MM.1S (cell line): ENCODE measurements at regions not wholly inside any gene's neighbourhood (a gene's known extent, or its start where the extent isn't known, plus 50 kb on each side); places are given as distances from the start of the nearest gene placed in this dataset.

Experiments
- DNase-seq: peaks from one replicate; pipeline ENCODE4 v3.0.0-alpha.2; 2015
- H2AFZ ChIP-seq: fragments of 300-600 bp; sonication (generic); 2 replicates; pipeline ENCODE4 v1.6.0; 2016; ENCODE audit warnings: antibody characterized with exemption, low read length
- H3F3A ChIP-seq: fragments of 300-600 bp; sonication (generic); 2 replicates; pipeline ENCODE4 v1.6.1; 2016; ENCODE audit warnings: mild to moderate bottlenecking, antibody characterized with exemption, low read length, moderate library complexity, mixed read lengths; ENCODE audit not compliant: insufficient read depth
- H3K27ac ChIP-seq: fragments of 300-600 bp; sonication (generic); 2 replicates; pipeline ENCODE4 v1.5.1; 2016; ENCODE audit warnings: mild to moderate bottlenecking, low read length
- H3K27me3 ChIP-seq: fragments of 300-600 bp; sonication (generic); replicated peaks from 2 replicates; pipeline ENCODE4 v1.6.0; 2016; ENCODE audit warnings: low read length; ENCODE audit not compliant: insufficient read depth
- H3K36me3 ChIP-seq: fragments of 300-600 bp; sonication (generic); replicated peaks from 2 replicates; pipeline ENCODE4 v1.6.1; 2016; ENCODE audit warnings: mild to moderate bottlenecking, low read length, mixed read lengths; ENCODE audit not compliant: insufficient read depth
- H3K4me1 ChIP-seq: fragments of 300-600 bp; sonication (generic); 2 replicates; pipeline ENCODE4 v1.6.1; 2016; ENCODE audit warnings: low read length, mixed read lengths
- H3K4me2 ChIP-seq: fragments of 300-600 bp; sonication (generic); 2 replicates; pipeline ENCODE4 v1.6.0; 2016; ENCODE audit warnings: low read depth, low read length
- H3K4me3 ChIP-seq: fragments of 300-600 bp; sonication (generic); 2 replicates; pipeline ENCODE4 v1.5.1; 2016; ENCODE audit warnings: low read length, mixed read lengths
- H3K79me2 ChIP-seq: fragments of 300-600 bp; sonication (generic); 2 replicates; pipeline ENCODE4 v1.6.1; 2016; ENCODE audit warnings: mixed run types, low read length, mixed read lengths
- H3K9ac ChIP-seq: fragments of 300-600 bp; sonication (generic); 2 replicates; pipeline ENCODE4 v1.6.1; 2016; ENCODE audit warnings: low read length, mixed read lengths
- H3K9me2 ChIP-seq: fragments of 300-600 bp; sonication (generic); replicated peaks from 2 replicates; pipeline ENCODE4 v1.6.1; 2016; ENCODE audit warnings: mild to moderate bottlenecking, low read length, mixed read lengths; ENCODE audit not compliant: insufficient read depth
- H3K9me3 ChIP-seq: fragments of 300-600 bp; sonication (generic); replicated peaks from 2 replicates; pipeline ENCODE4 v1.6.1; 2016; ENCODE audit warnings: mild to moderate bottlenecking, low read length, mixed read lengths; ENCODE audit not compliant: insufficient read depth
- H4K20me1 ChIP-seq: fragments of 300-600 bp; sonication (generic); 2 replicates; pipeline ENCODE4 v1.6.1; 2016; ENCODE audit warnings: mild to moderate bottlenecking, low read length, moderate library complexity, mixed read lengths; ENCODE audit not compliant: insufficient read depth
- CTCF ChIP-seq: fragments of 300-600 bp; sonication (generic); IDR thresholded peaks from 2 replicates; pipeline ENCODE4 v1.5.1; 2016; ENCODE audit warnings: antibody characterized with exemption, low read length, mixed read lengths
- EZH2 ChIP-seq: fragments of 300-600 bp; sonication (generic); optimal IDR thresholded peaks from 2 replicates; pipeline ENCODE3; 2017; ENCODE audit warnings: low read depth, mild to moderate bottlenecking, antibody characterized with exemption, low read length, mixed read lengths
- EZH2phosphoT487 ChIP-seq: fragments of 300-600 bp; sonication (generic); IDR thresholded peaks from 2 replicates; pipeline ENCODE4 v1.6.1; 2018; ENCODE audit warnings: antibody characterized with exemption, low read length

- Histone ChIP-seq H3K79me2 (no peaks in the 10 kb centered on the region), H3K27me3 (no peaks in the 10 kb centered on the region), H3K9me2 (no peaks in the 10 kb centered on the region), H3K9ac (no peak overlapping the region), H4K20me1 (no peaks in the 10 kb centered on the region), H3K4me3 (no peak overlapping the region), H3F3A (peaks cover 8% of the 10 kb centered on the region), H3K9me3 (no peaks in the 10 kb centered on the region), H3K4me1 (peaks cover 23% of the 10 kb centered on the region), H3K36me3 (no peaks in the 10 kb centered on the region), H3K27ac (peak overlapping the region; percentile 17; the same call in 1 of the 2 replicates), H2AFZ (no peak overlapping the region), H3K4me2 (no peak overlapping the region)
- DNase-seq, result peak; percentile 51
- TF ChIP-seq CTCF, result no peak
- no peak for TF ChIP-seq EZH2phosphoT487
- TF ChIP-seq EZH2, result no peak
Observed at GRCh38 chr2:33900610-33901009, 301.5 kb upstream of the FAM98A start.

- Histone ChIP-seq H3K9ac (no peak overlapping the region), H3K4me3 (no peak overlapping the region), H3K79me2 (no peaks in the 10 kb centered on the region), H3K27me3 (no peaks in the 10 kb centered on the region), H3K36me3 (no peaks in the 10 kb centered on the region), H3K9me2 (no peaks in the 10 kb centered on the region), H3K9me3 (no peaks in the 10 kb centered on the region), H2AFZ (no peak overlapping the region), H4K20me1 (no peaks in the 10 kb centered on the region), H3K4me1 (peaks cover 23% of the 10 kb centered on the region), H3K4me2 (no peak overlapping the region), H3K27ac (peak overlapping the region; percentile 26; the same call in 1 of the 2 replicates), H3F3A (peaks cover 8% of the 10 kb centered on the region)
- TF ChIP-seq EZH2phosphoT487 (no peak), CTCF (no peak), EZH2 (no peak)
- no peak for DNase-seq
Observed at GRCh38 chr2:33897741-33898140, 298.6 kb upstream of the FAM98A start.

GRCh38 chr2:33893824-33894223 is 294.7 kb upstream of the FAM98A start:
- Histone ChIP-seq H3K9me3 (no peaks in the 10 kb centered on the region), H3K4me3 (no peak overlapping the region), H4K20me1 (no peaks in the 10 kb centered on the region), H3K27me3 (no peaks in the 10 kb centered on the region), H3K9ac (no peak overlapping the region), H3K4me2 (no peak overlapping the region), H3F3A (peaks cover 8% of the 10 kb centered on the region; the same call in 1 of the 2 replicates), H2AFZ (no peak overlapping the region), H3K79me2 (no peaks in the 10 kb centered on the region), H3K27ac (no peak overlapping the region), H3K4me1 (peaks cover 12% of the 10 kb centered on the region; the same call in 1 of the 2 replicates), H3K9me2 (no peaks in the 10 kb centered on the region), H3K36me3 (no peaks in the 10 kb centered on the region)
- no peak for DNase-seq
- TF ChIP-seq CTCF (no peak), EZH2 (no peak), EZH2phosphoT487 (no peak)
